Superior temporal gyrus (tissue), 1 donor: ENCODE measurements at regions not wholly inside any gene's neighbourhood (a gene's known extent, or its start where the extent isn't known, plus 50 kb on each side); places are given as distances from the start of the nearest gene placed in this dataset.

Source experiments
- DNase-seq: peaks from one replicate; pipeline ENCODE4 v3.0.0-alpha.2; 2016; ENCODE audit errors: extremely low spot score

- no peak for DNase-seq
Observed at GRCh38 chr2:137729305-137729704, 235.0 kb upstream of the HNMT start.

GRCh38 chr2:137737559-137737958, 226.7 kb upstream of the HNMT start:
- no peak for DNase-seq

DNA sequence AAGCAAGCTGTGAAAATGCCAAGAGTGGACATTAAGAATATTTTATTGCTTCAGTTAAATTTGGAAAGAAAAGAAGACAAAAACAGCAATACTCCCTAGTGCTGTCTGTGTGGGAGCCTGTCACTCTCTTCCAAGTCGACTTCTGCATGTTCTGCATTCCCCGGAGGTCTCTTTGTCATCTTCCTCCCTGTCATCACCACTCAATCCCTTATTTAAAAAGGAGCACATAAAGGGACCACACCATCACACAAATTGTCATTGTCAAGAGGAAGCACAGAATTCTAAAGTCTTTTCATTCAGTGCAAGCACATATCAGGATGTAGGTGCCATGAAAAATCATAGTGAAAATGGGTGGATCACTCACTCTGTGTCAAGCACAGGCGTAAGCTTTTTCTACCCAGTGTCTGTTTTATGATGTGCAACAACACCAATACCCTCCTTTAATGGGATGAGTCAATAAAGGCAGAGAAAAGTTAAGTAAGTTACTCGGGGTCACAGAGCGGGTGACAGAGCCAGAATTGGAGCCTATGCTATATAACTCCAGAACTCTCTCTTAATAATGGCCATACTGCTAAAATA, 222.4 kb upstream of the HNMT start:
- no peak for DNase-seq

GRCh38 chr2:137747509-137747908, 216.8 kb upstream of the HNMT start:
- no peak for DNase-seq

GRCh38 chr2:137748533-137748932, 215.7 kb upstream of the HNMT start:
- DNase-seq = no peak

DNA sequence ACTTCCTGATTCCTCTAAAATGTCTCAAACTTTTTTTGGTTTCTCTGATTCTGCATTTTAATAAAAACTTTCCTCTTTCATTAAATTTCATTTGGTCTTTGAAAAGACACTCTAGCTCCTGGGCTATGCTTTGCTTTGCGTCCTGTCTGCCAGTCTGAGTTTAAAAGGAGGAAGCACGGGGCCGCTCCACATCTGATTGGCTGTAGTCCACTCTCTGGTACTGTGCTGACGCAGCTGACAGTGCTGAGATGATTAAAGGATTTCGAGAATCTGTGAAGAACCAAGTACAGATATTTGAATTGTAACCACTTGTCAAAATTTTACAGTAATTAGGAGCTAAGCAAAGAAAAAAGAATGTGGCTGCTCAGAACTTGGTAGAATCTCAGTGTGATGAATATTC, 199.6 kb upstream of the HNMT start:
- DNase-seq = no peak

DNA sequence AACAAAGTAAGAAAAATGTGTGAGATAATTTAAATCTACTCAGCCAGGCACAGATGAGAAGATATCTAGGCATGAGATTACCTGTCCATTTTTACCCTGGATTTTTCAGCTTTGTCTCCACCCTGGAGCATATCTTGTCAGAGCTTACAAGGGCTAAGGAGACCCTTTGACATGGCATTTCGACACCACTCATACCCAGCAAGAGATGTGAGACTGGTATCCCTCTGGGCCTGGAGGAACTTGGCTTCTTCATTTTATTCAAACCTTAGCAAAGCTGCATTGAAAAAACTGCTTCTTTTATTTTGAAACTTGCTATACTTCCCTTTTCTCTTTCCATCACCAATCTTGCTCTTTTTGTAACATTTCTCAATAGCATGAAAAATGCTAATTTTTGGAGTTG, 194.9 kb upstream of the HNMT start:
- no peak for DNase-seq

DNA sequence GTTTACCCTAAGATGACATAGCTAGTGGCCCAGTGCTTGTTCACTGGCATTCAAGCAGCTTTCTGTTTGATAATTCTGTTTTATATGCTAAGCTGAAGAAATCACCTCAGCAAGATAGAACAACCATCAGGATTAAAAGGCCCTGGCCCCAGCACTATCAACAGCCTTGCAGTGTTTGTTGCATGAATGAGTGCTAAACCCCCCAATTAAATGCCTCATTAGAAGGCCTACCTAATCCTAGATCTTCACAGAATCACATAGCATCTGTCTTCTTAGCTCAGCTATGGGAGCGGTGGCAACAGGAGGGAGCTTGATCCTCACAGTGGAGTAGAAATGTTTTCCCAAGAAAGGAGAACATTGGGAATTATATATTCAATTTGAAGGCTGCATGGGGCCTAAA, 194.1 kb upstream of the HNMT start:
- DNase-seq = no peak

- DNase-seq = no peak
Observed at GRCh38 chr2:137771064-137771463, 193.2 kb upstream of the HNMT start.

DNA sequence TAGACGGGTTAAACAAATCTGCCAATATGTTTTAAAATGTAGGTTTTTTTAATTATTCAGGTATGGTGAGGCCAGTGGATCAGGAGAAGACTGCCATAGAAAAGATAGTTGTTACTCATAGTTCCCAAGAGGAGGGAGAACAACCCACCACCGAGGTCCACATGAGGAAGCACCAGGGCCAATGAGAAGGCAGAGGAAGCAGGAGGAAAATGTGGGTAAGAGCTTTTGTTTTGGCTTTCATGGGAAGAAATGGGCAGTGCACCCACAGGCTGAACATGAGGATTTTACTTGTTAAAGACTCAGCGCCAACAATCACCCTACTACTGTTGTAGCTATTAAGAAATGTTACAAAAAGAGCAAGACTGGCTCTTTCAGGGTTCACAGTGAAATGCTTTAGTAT, 191.8 kb upstream of the HNMT start:
- DNase-seq = no peak

GRCh38 chr2:137775529-137775928, 188.7 kb upstream of the HNMT start:
- DNase-seq = no peak

DNA sequence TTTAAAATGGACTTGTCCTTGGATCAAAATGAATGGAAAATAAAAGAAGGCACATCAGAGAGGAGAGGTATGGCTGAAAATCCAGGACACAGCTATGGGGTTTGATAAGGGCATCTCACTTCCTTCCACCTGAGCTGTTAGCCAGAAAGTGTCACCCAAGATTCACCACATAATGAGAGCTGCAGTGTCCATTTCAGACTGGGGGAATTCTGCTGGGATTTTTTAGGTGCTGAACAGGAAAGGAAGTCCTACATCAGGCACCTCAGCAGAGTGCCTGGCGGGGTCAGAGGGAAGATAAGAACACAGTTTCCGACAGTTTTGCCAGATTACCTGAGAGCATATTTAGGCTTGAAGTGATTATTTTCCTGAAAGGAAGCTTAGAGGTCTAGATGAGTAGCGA, 187.6 kb upstream of the HNMT start:
- no peak for DNase-seq

DNA sequence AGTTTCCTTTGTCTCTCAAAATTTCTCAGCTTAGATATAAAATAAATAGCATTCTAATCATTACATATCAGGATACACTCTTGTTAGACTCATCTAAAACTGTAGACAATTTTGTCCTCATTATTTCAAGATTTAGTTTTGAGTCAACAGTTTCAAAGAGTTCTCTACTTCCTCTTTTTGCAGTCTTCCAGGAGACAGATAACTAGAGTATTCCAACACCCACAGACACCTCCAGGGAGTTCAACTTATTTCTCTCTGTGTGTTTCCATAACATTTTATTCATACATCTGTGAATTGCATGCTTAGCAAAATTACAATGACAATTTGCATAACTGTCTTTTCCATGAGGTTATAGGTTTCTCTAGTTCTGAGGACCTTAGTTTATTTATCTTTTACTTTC, 166.6 kb upstream of the HNMT start:
- DNase-seq = no peak

GRCh38 chr2:137799600-137799999, 164.7 kb upstream of the HNMT start:
- no peak for DNase-seq

GRCh38 chr2:137800386-137800785, 163.9 kb upstream of the HNMT start:
- no peak for DNase-seq

DNA sequence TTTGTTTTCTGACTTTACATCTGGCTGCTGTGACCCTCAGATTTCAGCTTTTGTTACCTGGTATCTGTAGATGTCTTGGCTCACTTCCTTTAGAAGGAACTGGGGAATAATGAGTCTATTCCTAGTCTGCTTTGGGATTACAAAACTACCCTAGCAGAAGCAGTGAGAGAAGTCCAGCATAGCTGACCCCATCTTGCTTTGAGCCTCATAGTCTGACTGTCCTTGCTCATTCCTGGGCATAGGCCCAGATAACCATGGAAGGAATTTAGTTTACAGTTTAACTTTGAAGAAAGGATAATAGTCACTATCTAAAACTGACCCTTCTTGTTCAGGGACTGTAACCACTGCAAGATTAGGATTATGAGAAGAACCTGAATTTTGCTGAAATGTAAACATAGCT, 163.0 kb upstream of the HNMT start:
- DNase-seq = no peak

GRCh38 chr2:137802038-137802437, 162.2 kb upstream of the HNMT start:
- DNase-seq = no peak

DNA sequence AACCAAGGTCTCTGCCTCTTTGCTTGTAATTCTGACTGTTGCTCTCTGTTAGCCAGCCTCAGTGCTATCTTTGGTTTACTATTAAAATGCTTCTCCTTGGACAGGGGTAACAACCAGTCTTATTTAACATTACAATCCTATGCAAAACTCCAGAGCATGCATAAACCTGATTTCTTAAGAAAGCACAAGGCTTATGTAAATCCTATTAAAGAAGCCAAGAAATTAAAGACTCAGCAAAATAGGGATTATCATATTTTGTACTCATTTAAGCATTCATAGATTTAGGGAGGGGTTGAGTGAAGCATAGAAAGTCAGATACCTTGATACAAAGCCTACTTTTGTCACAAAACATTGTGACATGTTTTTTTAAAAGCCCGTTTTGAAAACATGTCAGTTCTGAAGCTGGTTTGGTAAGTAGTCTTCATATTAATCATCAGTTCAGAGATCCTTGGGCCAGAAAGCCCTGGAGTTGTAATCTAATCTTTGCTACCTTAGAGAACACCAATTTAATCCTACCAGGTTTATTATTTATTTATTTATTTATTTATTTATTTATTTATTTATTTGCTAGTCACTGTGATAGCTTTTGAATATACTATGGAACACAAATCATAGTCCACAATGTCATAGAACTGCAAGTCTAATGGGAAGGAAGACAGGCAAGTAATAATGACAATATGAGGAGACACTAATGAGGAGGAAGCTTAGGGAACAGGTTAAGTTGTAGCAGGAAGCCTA, 158.0 kb upstream of the HNMT start:
- no peak for DNase-seq

DNA sequence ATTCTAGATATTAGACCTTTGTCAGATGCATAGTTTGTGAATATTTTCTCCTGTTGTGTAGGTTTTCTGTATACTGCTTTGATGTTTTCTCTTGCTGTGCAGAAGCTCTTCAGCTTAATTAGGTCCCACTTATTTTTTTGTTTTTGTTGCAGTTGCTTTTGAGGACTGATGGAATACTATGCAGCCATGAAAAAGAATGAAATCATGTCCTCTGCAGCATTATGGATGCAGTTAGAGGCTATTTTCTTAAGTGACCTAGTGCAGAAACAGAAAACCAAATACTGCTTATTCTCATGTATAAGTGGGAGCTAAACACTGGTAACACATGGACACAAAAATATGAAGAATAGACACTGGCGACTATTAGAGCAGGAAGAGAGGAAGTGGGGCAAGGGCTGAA, 155.0 kb upstream of the HNMT start:
- DNase-seq = no peak

GRCh38 chr2:137809837-137810236, 154.4 kb upstream of the HNMT start:
- no peak for DNase-seq

DNA sequence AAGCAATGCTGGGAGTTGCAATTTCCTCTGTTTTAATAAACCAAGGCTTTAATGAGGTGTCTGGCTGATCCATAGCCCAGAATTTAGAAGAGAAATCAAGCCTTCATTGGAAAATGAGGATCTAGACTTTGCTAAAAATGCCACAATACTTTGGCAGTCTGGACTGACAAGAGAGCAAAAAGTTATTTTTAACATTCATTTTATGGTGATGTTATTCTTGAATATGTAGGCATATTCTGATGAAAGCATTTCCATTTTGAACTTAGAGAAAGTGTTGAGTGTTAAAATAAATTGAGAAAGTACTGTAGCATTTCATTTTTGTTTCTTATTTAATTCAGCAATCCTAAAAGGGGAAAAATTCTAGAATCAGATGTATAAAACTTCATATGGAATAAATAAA, 151.8 kb upstream of the HNMT start:
- no peak for DNase-seq

GRCh38 chr2:137813176-137813575, 151.1 kb upstream of the HNMT start:
- no peak for DNase-seq

GRCh38 chr2:137817058-137817457, 147.2 kb upstream of the HNMT start:
- no peak for DNase-seq

DNA sequence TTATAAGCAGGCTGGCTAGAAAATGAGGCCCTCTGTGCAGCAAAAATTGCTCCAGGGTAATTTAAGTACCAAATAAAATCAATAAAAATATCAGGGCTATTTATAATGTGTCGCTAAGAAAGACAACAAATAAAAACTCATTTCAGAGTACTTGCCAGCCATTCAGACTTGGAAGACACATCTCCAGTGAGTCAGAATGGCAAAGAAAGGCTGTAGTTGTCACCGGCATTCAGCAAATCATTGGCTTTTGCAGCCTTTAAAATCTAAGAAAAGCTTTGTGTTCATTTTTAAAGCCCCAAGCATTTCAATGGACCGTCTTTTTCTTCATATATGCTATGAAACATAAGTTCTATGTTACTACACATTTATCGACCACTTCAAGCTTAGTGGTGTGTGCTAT, 141.1 kb upstream of the HNMT start:
- DNase-seq = no peak
